ENCODE measurements at regions not wholly inside any gene's neighbourhood (a gene's known extent, or its start where the extent isn't known, plus 50 kb on each side); places are given as distances from the start of the nearest gene placed in this dataset.

GRCh38 chr18:24662412-24662821, 202.0 kb downstream of the HRH4 start:
- H3K9me3 Mint-ChIP-seq (ENCODE audit: low read depth) = no peaks in the 10 kb centered on the region
- peaks cover 22% of the 10 kb centered on the region for H3K4me1 Mint-ChIP-seq (ENCODE audit: low read depth)

GRCh38 chr18:24663026-24663425, 202.6 kb downstream of the HRH4 start:
- no peak overlapping the region for H3K27ac Mint-ChIP-seq
- peaks cover 22% of the 10 kb centered on the region for H3K4me1 Mint-ChIP-seq (ENCODE audit: low read depth)
- H3K4me3 Mint-ChIP-seq = no peak overlapping the region
- H3K27me3 Mint-ChIP-seq = peaks cover 8% of the 10 kb centered on the region
- no peaks in the 10 kb centered on the region for H3K9me3 Mint-ChIP-seq (ENCODE audit: low read depth)
- H3K36me3 Mint-ChIP-seq = no peaks in the 10 kb centered on the region

More at GRCh38 chr18:24662412-24662821, 202.0 kb downstream of the HRH4 start:
- no peak overlapping the region for H3K27ac Mint-ChIP-seq
- peaks cover 8% of the 10 kb centered on the region for H3K27me3 Mint-ChIP-seq
- no peak overlapping the region for H3K4me3 Mint-ChIP-seq
- H3K36me3 Mint-ChIP-seq = no peaks in the 10 kb centered on the region

GRCh38 chr18:24669015-24669414, 208.6 kb downstream of the HRH4 start:
- H3K27me3 Mint-ChIP-seq = peaks cover 11% of the 10 kb centered on the region
- H3K9me3 Mint-ChIP-seq (ENCODE audit: low read depth) = no peaks in the 10 kb centered on the region
- no peaks in the 10 kb centered on the region for H3K36me3 Mint-ChIP-seq
- H3K27ac Mint-ChIP-seq = no peak overlapping the region
- no peak overlapping the region for H3K4me3 Mint-ChIP-seq
- no peaks in the 10 kb centered on the region for H3K4me1 Mint-ChIP-seq (ENCODE audit: low read depth)

- no peaks in the 10 kb centered on the region for H3K4me1 Mint-ChIP-seq (ENCODE audit: low read depth)
Observed at GRCh38 chr18:24669502-24669901, 209.1 kb downstream of the HRH4 start.

GRCh38 chr18:24672165-24672941, 211.9 kb downstream of the HRH4 start:
- H3K27ac Mint-ChIP-seq = no peak overlapping the region
- no peaks in the 10 kb centered on the region for H3K4me1 Mint-ChIP-seq (ENCODE audit: low read depth)
- H3K9me3 Mint-ChIP-seq (ENCODE audit: low read depth) = no peaks in the 10 kb centered on the region
- no peak overlapping the region for H3K4me3 Mint-ChIP-seq
- no peaks in the 10 kb centered on the region for H3K36me3 Mint-ChIP-seq
- peaks cover 6% of the 10 kb centered on the region for H3K27me3 Mint-ChIP-seq

More at GRCh38 chr18:24669502-24669901, 209.1 kb downstream of the HRH4 start:
- Mint-ChIP-seq H3K9me3 (ENCODE audit: low read depth) (no peaks in the 10 kb centered on the region), H3K4me3 (no peak overlapping the region), H3K36me3 (no peaks in the 10 kb centered on the region), H3K27ac (no peak overlapping the region), H3K27me3 (peaks cover 9% of the 10 kb centered on the region)

GRCh38 chr18:24674200-24674599, 213.8 kb downstream of the HRH4 start:
- Mint-ChIP-seq H3K27ac (peak overlapping the region; percentile 13), H3K27me3 (peaks cover 10% of the 10 kb centered on the region), H3K4me1 (ENCODE audit: low read depth) (no peaks in the 10 kb centered on the region), H3K9me3 (ENCODE audit: low read depth) (no peaks in the 10 kb centered on the region), H3K36me3 (no peaks in the 10 kb centered on the region), H3K4me3 (no peak overlapping the region)

- Mint-ChIP-seq H3K9me3 (ENCODE audit: low read depth) (no peaks in the 10 kb centered on the region), H3K27me3 (peaks cover 10% of the 10 kb centered on the region), H3K4me1 (ENCODE audit: low read depth) (no peaks in the 10 kb centered on the region), H3K27ac (no peak overlapping the region), H3K4me3 (no peak overlapping the region), H3K36me3 (no peaks in the 10 kb centered on the region)
Observed at GRCh38 chr18:24674605-24675004, 214.2 kb downstream of the HRH4 start.

GRCh38 chr18:24677011-24677410, 216.6 kb downstream of the HRH4 start:
- Mint-ChIP-seq H3K4me3 (no peak overlapping the region), H3K27ac (no peak overlapping the region), H3K9me3 (ENCODE audit: low read depth) (no peaks in the 10 kb centered on the region), H3K36me3 (no peaks in the 10 kb centered on the region), H3K4me1 (ENCODE audit: low read depth) (no peaks in the 10 kb centered on the region), H3K27me3 (peaks cover 9% of the 10 kb centered on the region)

- no peaks in the 10 kb centered on the region for H3K9me3 Mint-ChIP-seq (ENCODE audit: low read depth)
- no peaks in the 10 kb centered on the region for H3K4me1 Mint-ChIP-seq (ENCODE audit: low read depth)
- H3K36me3 Mint-ChIP-seq = no peaks in the 10 kb centered on the region
- H3K27me3 Mint-ChIP-seq = peaks cover 9% of the 10 kb centered on the region
- no peak overlapping the region for H3K27ac Mint-ChIP-seq
- H3K4me3 Mint-ChIP-seq = no peak overlapping the region
Observed at GRCh38 chr18:24678107-24678506, 217.7 kb downstream of the HRH4 start.

GRCh38 chr18:24678626-24679025, 218.2 kb downstream of the HRH4 start:
- no peaks in the 10 kb centered on the region for H3K9me3 Mint-ChIP-seq (ENCODE audit: low read depth)
- H3K4me1 Mint-ChIP-seq (ENCODE audit: low read depth) = no peaks in the 10 kb centered on the region
- H3K4me3 Mint-ChIP-seq = no peak overlapping the region
- H3K27me3 Mint-ChIP-seq = peaks cover 5% of the 10 kb centered on the region
- no peak overlapping the region for H3K27ac Mint-ChIP-seq
- no peaks in the 10 kb centered on the region for H3K36me3 Mint-ChIP-seq

GRCh38 chr18:24679062-24679461, 218.6 kb downstream of the HRH4 start:
- Mint-ChIP-seq H3K9me3 (ENCODE audit: low read depth) (no peaks in the 10 kb centered on the region), H3K27me3 (peaks cover 5% of the 10 kb centered on the region), H3K36me3 (no peaks in the 10 kb centered on the region), H3K4me1 (ENCODE audit: low read depth) (no peaks in the 10 kb centered on the region), H3K27ac (no peak overlapping the region), H3K4me3 (no peak overlapping the region)

GRCh38 chr18:24683925-24684324, 223.5 kb downstream of the HRH4 start:
- Mint-ChIP-seq H3K4me1 (ENCODE audit: low read depth) (no peaks in the 10 kb centered on the region), H3K36me3 (no peaks in the 10 kb centered on the region), H3K9me3 (ENCODE audit: low read depth) (no peaks in the 10 kb centered on the region), H3K4me3 (no peak overlapping the region), H3K27ac (no peak overlapping the region), H3K27me3 (peaks cover 6% of the 10 kb centered on the region)

- H3K9me3 Mint-ChIP-seq (ENCODE audit: low read depth) = no peaks in the 10 kb centered on the region
- H3K27ac Mint-ChIP-seq = no peak overlapping the region
- no peaks in the 10 kb centered on the region for H3K4me1 Mint-ChIP-seq (ENCODE audit: low read depth)
- H3K36me3 Mint-ChIP-seq = no peaks in the 10 kb centered on the region
- H3K4me3 Mint-ChIP-seq = no peak overlapping the region
- H3K27me3 Mint-ChIP-seq = peaks cover 3% of the 10 kb centered on the region
Observed at GRCh38 chr18:24685254-24685959, 225.0 kb downstream of the HRH4 start.

GRCh38 chr18:24695168-24695567, 234.7 kb downstream of the HRH4 start:
- H3K27me3 Mint-ChIP-seq = peaks cover 10% of the 10 kb centered on the region
- H3K4me1 Mint-ChIP-seq (ENCODE audit: low read depth) = no peaks in the 10 kb centered on the region
- H3K4me3 Mint-ChIP-seq = no peak overlapping the region
- no peak overlapping the region for H3K27ac Mint-ChIP-seq
- peaks cover 27% of the 10 kb centered on the region for H3K9me3 Mint-ChIP-seq (ENCODE audit: low read depth)
- no peaks in the 10 kb centered on the region for H3K36me3 Mint-ChIP-seq

- Mint-ChIP-seq H3K27ac (no peak overlapping the region), H3K9me3 (ENCODE audit: low read depth) (peaks cover 10% of the 10 kb centered on the region), H3K4me3 (no peak overlapping the region), H3K36me3 (no peaks in the 10 kb centered on the region), H3K27me3 (peaks cover 12% of the 10 kb centered on the region), H3K4me1 (ENCODE audit: low read depth) (no peaks in the 10 kb centered on the region)
Observed at GRCh38 chr18:24702001-24702515, 241.6 kb downstream of the HRH4 start.
